GM12875 (cell line): ENCODE measurements at regions not wholly inside any gene's neighbourhood (a gene's known extent, or its start where the extent isn't known, plus 50 kb on each side); places are given as distances from the start of the nearest gene placed in this dataset.

Source experiments
- H3K4me3 ChIP-seq: one replicate; pipeline ENCODE4 v1.5.1; 2011; ENCODE audit warnings: low read depth, low read length, control low read depth
- CTCF ChIP-seq: IDR thresholded peaks from 2 replicates; pipeline ENCODE4 v1.5.1; 2011; ENCODE audit warnings: low read depth, mild to moderate bottlenecking, control low read depth, inconsistent platforms, low read length, moderate library complexity, borderline replicate concordance; ENCODE audit not compliant: insufficient read depth

GRCh38 chr20:57894522-57894921 is 184.7 kb upstream of the PMEPA1 start:
- no peak for TF ChIP-seq CTCF

GRCh38 chr20:57894096-57894495 is 184.3 kb upstream of the PMEPA1 start:
- no peak for TF ChIP-seq CTCF

More at GRCh38 chr20:57894522-57894921, 184.7 kb upstream of the PMEPA1 start:
- H3K4me3 ChIP-seq = no peak overlapping the region

GRCh38 chr20:57893366-57893999 is 183.7 kb upstream of the PMEPA1 start:
- TF ChIP-seq CTCF = no peak
- H3K4me3 ChIP-seq = no peak overlapping the region

More at GRCh38 chr20:57894096-57894495, 184.3 kb upstream of the PMEPA1 start:
- no peak overlapping the region for H3K4me3 ChIP-seq

- no peak for TF ChIP-seq CTCF
- no peak overlapping the region for H3K4me3 ChIP-seq
These were observed 182.7 kb upstream of the PMEPA1 start for GRCh38 chr20:57892471-57892870.

GRCh38 chr20:57891014-57891413 is 181.2 kb upstream of the PMEPA1 start:
- TF ChIP-seq CTCF = no peak

GRCh38 chr20:57890202-57890800 is 180.5 kb upstream of the PMEPA1 start:
- H3K4me3 ChIP-seq = no peak overlapping the region
- TF ChIP-seq CTCF = no peak

More at GRCh38 chr20:57891014-57891413, 181.2 kb upstream of the PMEPA1 start:
- H3K4me3 ChIP-seq = no peak overlapping the region

GRCh38 chr20:57888591-57888990 is 178.8 kb upstream of the PMEPA1 start:
- no peak for TF ChIP-seq CTCF
- no peak overlapping the region for H3K4me3 ChIP-seq
